Left ventricle myocardium inferior (tissue), 1 donor: ENCODE measurements at regions not wholly inside any gene's neighbourhood (a gene's known extent, or its start where the extent isn't known, plus 50 kb on each side); places are given as distances from the start of the nearest gene placed in this dataset.

ENCODE experiments used
- DNase-seq: peaks from one replicate; pipeline ENCODE4 v3.0.0-alpha.2; 2020
- H3K27ac ChIP-seq: fragments of 200-600 bp; replicated peaks from 2 replicates; pipeline ENCODE4 v1.8.0; 2021
- H3K27me3 ChIP-seq: fragments of 200-600 bp; 2 replicates; pipeline ENCODE4 v1.8.0; 2021; ENCODE audit warnings: low read depth
- H3K36me3 ChIP-seq: fragments of 200-600 bp; 2 replicates; pipeline ENCODE4 v1.8.0; 2021
- H3K4me1 ChIP-seq: fragments of 200-600 bp; 2 replicates; pipeline ENCODE4 v1.8.0; 2021
- H3K4me3 ChIP-seq: fragments of 200-600 bp; 2 replicates; pipeline ENCODE4 v1.8.0; 2021; ENCODE audit warnings: mild to moderate bottlenecking, moderate library complexity
- H3K9me3 ChIP-seq: fragments of 200-600 bp; replicated peaks from 2 replicates; pipeline ENCODE4 v1.8.0; 2021
- CTCF ChIP-seq: fragments of 200-600 bp; IDR thresholded peaks from 2 replicates; pipeline ENCODE4 v1.8.0; 2021; ENCODE audit warnings: antibody characterized with exemption, mild to moderate bottlenecking, borderline replicate concordance
- intact Hi-C: fragments of 100-400 bp; cut with micrococcal nuclease; formaldehyde crosslinking; loops from one replicate; pipeline ENCODE4 v1.11.0; 2022
- donor health status: DM: no; HTN: yes; CAD: no; lungs with severe emphysema.

- H3K36me3 ChIP-seq: no peaks in the 10 kb centered on the region
- no peak for DNase-seq
Observed at GRCh38 chr2:21772624-21773023, 648.9 kb downstream of the TDRD15 start.

GRCh38 chr2:21773168-21773567, 649.4 kb downstream of the TDRD15 start:
- intact Hi-C loops: no loop called here
- H3K9me3 ChIP-seq: no peaks in the 10 kb centered on the region
- no peak for DNase-seq
- TF ChIP-seq CTCF: no peak
- no peaks in the 10 kb centered on the region for H3K27me3 ChIP-seq
- H3K4me1 ChIP-seq: peaks cover 30% of the 10 kb centered on the region
- H3K36me3 ChIP-seq: no peaks in the 10 kb centered on the region
- no peak overlapping the region for H3K4me3 ChIP-seq
- H3K27ac ChIP-seq: no peak overlapping the region

More at GRCh38 chr2:21772624-21773023, 648.9 kb downstream of the TDRD15 start:
- Histone ChIP-seq H3K9me3 (no peaks in the 10 kb centered on the region), H3K27me3 (no peaks in the 10 kb centered on the region), H3K4me3 (no peak overlapping the region), H3K27ac (no peak overlapping the region), H3K4me1 (peaks cover 30% of the 10 kb centered on the region)
- TF ChIP-seq CTCF: no peak
- intact Hi-C loops: no loop called here

- Histone ChIP-seq H3K36me3 (no peaks in the 10 kb centered on the region), H3K27me3 (no peaks in the 10 kb centered on the region), H3K27ac (no peak overlapping the region), H3K4me3 (no peak overlapping the region), H3K4me1 (peaks cover 30% of the 10 kb centered on the region), H3K9me3 (no peaks in the 10 kb centered on the region)
- no peak for TF ChIP-seq CTCF
- DNase-seq: no peak
- intact Hi-C loops: no loop called here
Observed at GRCh38 chr2:21774691-21775368, 651.1 kb downstream of the TDRD15 start.

- Histone ChIP-seq H3K27ac (no peak overlapping the region), H3K9me3 (no peaks in the 10 kb centered on the region), H3K27me3 (no peaks in the 10 kb centered on the region), H3K4me1 (peaks cover 5% of the 10 kb centered on the region), H3K36me3 (no peaks in the 10 kb centered on the region), H3K4me3 (no peak overlapping the region)
- intact Hi-C loops: no loop called here
- TF ChIP-seq CTCF: no peak
- no peak for DNase-seq
Observed at GRCh38 chr2:21779786-21780185, 656.0 kb downstream of the TDRD15 start.

- H3K27ac ChIP-seq: no peak overlapping the region
- intact Hi-C loops: no loop called here
- DNase-seq: no peak
- H3K4me3 ChIP-seq: no peak overlapping the region
- no peaks in the 10 kb centered on the region for H3K36me3 ChIP-seq
- H3K9me3 ChIP-seq: no peaks in the 10 kb centered on the region
- TF ChIP-seq CTCF: no peak
- no peaks in the 10 kb centered on the region for H3K27me3 ChIP-seq
- H3K4me1 ChIP-seq: no peaks in the 10 kb centered on the region
Observed at GRCh38 chr2:21781962-21782361, 658.2 kb downstream of the TDRD15 start.

GRCh38 chr2:21782866-21783265, 659.1 kb downstream of the TDRD15 start:
- no peaks in the 10 kb centered on the region for H3K36me3 ChIP-seq
- no peaks in the 10 kb centered on the region for H3K27me3 ChIP-seq
- H3K4me3 ChIP-seq: no peak overlapping the region
- no peak overlapping the region for H3K27ac ChIP-seq
- intact Hi-C loops: no loop called here
- no peak for TF ChIP-seq CTCF
- no peak for DNase-seq
- no peaks in the 10 kb centered on the region for H3K4me1 ChIP-seq
- H3K9me3 ChIP-seq: no peaks in the 10 kb centered on the region
